Trophoblast cell (in vitro differentiated cells and primary cell): ENCODE measurements at regions not wholly inside any gene's neighbourhood (a gene's known extent, or its start where the extent isn't known, plus 50 kb on each side); places are given as distances from the start of the nearest gene placed in this dataset.

Source experiments
- DNase-seq, 2 donors: peaks; one replicate each; pipeline ENCODE4 v3.0.0-alpha.2; 2016
- H2AFZ ChIP-seq: 2 replicates; pipeline ENCODE4 v1.6.1; 2013; ENCODE audit warnings: low read length, moderate library complexity, mild to moderate bottlenecking; ENCODE audit not compliant: insufficient read depth, poor library complexity
- H2AK5ac ChIP-seq: 2 replicates; pipeline ENCODE4 v1.6.1; 2013; ENCODE audit warnings: mild to moderate bottlenecking, low read length
- H2BK120ac ChIP-seq: 2 replicates; pipeline ENCODE4 v1.6.1; 2013; ENCODE audit warnings: low read length, mild to moderate bottlenecking, moderate library complexity; ENCODE audit not compliant: insufficient read depth, poor library complexity
- H2BK12ac ChIP-seq: 2 replicates; pipeline ENCODE4 v1.6.1; 2013; ENCODE audit warnings: mild to moderate bottlenecking, low read length, moderate library complexity
- H2BK5ac ChIP-seq: 2 replicates; pipeline ENCODE4 v1.6.1; 2013; ENCODE audit warnings: low read length, low read depth, moderate library complexity, mild to moderate bottlenecking; ENCODE audit not compliant: poor library complexity
- H3K14ac ChIP-seq: 2 replicates; pipeline ENCODE4 v1.6.1; 2013; ENCODE audit warnings: mild to moderate bottlenecking, low read length
- H3K18ac ChIP-seq: 2 replicates; pipeline ENCODE4 v1.6.1; 2013; ENCODE audit warnings: mild to moderate bottlenecking, low read length
- H3K23ac ChIP-seq: 2 replicates; pipeline ENCODE4 v1.6.1; 2013; ENCODE audit warnings: low read length
- H3K27ac ChIP-seq: 2 replicates; pipeline ENCODE4 v1.5.1; 2013; ENCODE audit warnings: low read depth, mild to moderate bottlenecking, inconsistent platforms, low read length, moderate library complexity
- H3K27me3 ChIP-seq: 2 replicates; pipeline ENCODE4 v1.6.1; 2013; ENCODE audit warnings: inconsistent platforms, mild to moderate bottlenecking, low read length, moderate library complexity; ENCODE audit not compliant: insufficient read depth
- H3K36me3 ChIP-seq, 2 experiments: 1 replicate in 1 of 2; 2 replicates in 1 of 2; pipeline ENCODE4 v1.6.1; 2013; ENCODE audit warnings: low read length in 2 of 2, mild to moderate bottlenecking in 2 of 2, moderate library complexity in 1 of 2; ENCODE audit not compliant: insufficient read depth in 2 of 2, control insufficient read depth in 1 of 2
- H3K4ac ChIP-seq: 2 replicates; pipeline ENCODE4 v1.6.1; 2013; ENCODE audit warnings: low read depth, mild to moderate bottlenecking, low read length, moderate library complexity
- H3K4me1 ChIP-seq, 2 experiments: 1 replicate in 1 of 2; 2 replicates in 1 of 2; pipeline ENCODE4 v1.6.1; 2013; ENCODE audit warnings: low read length in 2 of 2, mild to moderate bottlenecking in 2 of 2, moderate library complexity in 1 of 2; ENCODE audit not compliant: insufficient read depth in 2 of 2, control insufficient read depth in 1 of 2
- H3K4me2 ChIP-seq: 2 replicates; pipeline ENCODE4 v1.6.1; 2013; ENCODE audit warnings: inconsistent platforms, mild to moderate bottlenecking, low read length, moderate library complexity
- H3K4me3 ChIP-seq: 2 replicates; pipeline ENCODE4 v1.5.1; 2013; ENCODE audit warnings: mild to moderate bottlenecking, low read depth, low read length, inconsistent platforms
- H3K79me1 ChIP-seq: one replicate; pipeline ENCODE4 v1.6.1; 2013; ENCODE audit warnings: low read length
- H3K79me2 ChIP-seq: 2 replicates; pipeline ENCODE4 v1.6.1; 2013; ENCODE audit warnings: low read length, mild to moderate bottlenecking; ENCODE audit not compliant: control insufficient read depth, insufficient read depth, poor library complexity
- H3K9ac ChIP-seq: 2 replicates; pipeline ENCODE4 v1.6.1; 2013; ENCODE audit warnings: mild to moderate bottlenecking, low read length
- H3K9me3 ChIP-seq: 2 replicates; pipeline ENCODE4 v1.6.1; 2013; ENCODE audit warnings: low read depth, mild to moderate bottlenecking, control low read depth, inconsistent platforms, low read length; ENCODE audit not compliant: insufficient read depth
- H4K12ac ChIP-seq: 2 replicates; pipeline ENCODE4 v1.6.1; 2013; ENCODE audit warnings: low read depth, mild to moderate bottlenecking, low read length, moderate library complexity
- H4K8ac ChIP-seq: 2 replicates; pipeline ENCODE4 v1.6.1; 2013; ENCODE audit warnings: low read depth, mild to moderate bottlenecking, low read length, moderate library complexity
- H4K91ac ChIP-seq: one replicate; pipeline ENCODE4 v1.6.1; 2013; ENCODE audit warnings: low read depth, mild to moderate bottlenecking, low read length, moderate library complexity
- WGBS: extraction: QIAGEN DNeasy Blood & Tissue Kit; methylation state at CpG from one replicate; pipeline ENCODE4 v1.1.7; 2013; ENCODE audit warnings: missing lambda C conversion rate; ENCODE audit not compliant: insufficient read length, insufficient coverage; ENCODE audit errors: extremely low coverage; 5-methylcytosine and 5-hydroxymethylcytosine counted together

DNA sequence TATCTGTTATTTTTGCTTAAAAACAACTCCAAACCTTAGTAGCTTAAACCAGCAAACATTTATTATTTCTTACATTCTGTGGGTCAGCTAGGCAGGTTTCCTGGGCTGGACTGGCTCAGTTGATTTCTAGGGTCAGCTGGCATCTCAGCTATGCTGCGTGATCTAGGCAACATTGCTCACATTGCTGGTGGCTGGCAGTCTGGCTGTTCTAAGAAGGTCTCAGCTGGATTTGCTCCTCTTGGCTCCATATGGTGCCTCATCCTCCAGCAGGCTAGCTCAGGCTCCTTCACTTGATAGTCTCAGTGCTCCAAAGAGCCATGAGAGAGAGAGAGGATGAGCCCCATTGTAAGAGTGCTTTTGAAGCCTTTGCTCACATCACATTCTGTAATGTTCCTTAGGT is 470.6 kb upstream of the CDH5 start:
- no peak overlapping the region for H3K23ac ChIP-seq
- H2BK12ac ChIP-seq = no peak overlapping the region
- H3K27me3 ChIP-seq = no peaks in the 10 kb centered on the region
- no peak overlapping the region for H3K4me2 ChIP-seq
- no peak overlapping the region for H3K18ac ChIP-seq
- H3K4me3 ChIP-seq = no peak overlapping the region
- H3K27ac ChIP-seq = no peak overlapping the region
- H4K91ac ChIP-seq = no peak overlapping the region
- no peak overlapping the region for H2BK120ac ChIP-seq
- no peaks in the 10 kb centered on the region for H3K4me1 ChIP-seq
- H3K9ac ChIP-seq = no peak overlapping the region
- no CpG with 5 or more reads among the region's 1 CpG for WGBS
- no peak overlapping the region for H3K4ac ChIP-seq
- no peak overlapping the region for H3K14ac ChIP-seq
- no peak for DNase-seq
- H2AFZ ChIP-seq = no peak overlapping the region
- H3K9me3 ChIP-seq = peaks cover 3% of the 10 kb centered on the region
- no peak overlapping the region for H2BK5ac ChIP-seq
- no peak overlapping the region for H4K8ac ChIP-seq
- H3K79me1 ChIP-seq = no peaks in the 10 kb centered on the region
- H2AK5ac ChIP-seq = no peak overlapping the region
- no peaks in the 10 kb centered on the region for H3K79me2 ChIP-seq
- no peaks in the 10 kb centered on the region for H3K36me3 ChIP-seq
- H4K12ac ChIP-seq = no peak overlapping the region

DNA sequence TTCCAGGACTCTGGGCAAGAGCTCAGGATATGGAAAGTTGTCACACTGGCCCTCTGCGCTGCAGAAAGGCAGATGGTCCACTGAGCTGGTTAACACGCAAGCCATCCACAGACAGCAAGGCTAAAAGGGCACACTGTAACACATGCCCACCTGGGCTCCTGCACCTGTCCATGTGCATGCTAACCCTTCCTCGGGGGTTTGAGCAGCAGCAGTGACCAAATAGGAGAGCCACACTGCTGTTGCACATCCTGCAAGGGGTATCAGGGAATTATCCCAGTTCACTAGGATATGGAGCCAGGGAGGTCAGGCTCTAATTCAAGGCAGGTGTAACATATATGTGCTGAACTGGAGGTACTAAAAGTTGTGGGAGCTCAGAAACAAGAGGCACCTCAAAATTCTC is 471.0 kb upstream of the CDH5 start:
- no peak overlapping the region for H3K4me2 ChIP-seq
- no peak overlapping the region for H4K91ac ChIP-seq
- H2AFZ ChIP-seq = no peak overlapping the region
- H2BK12ac ChIP-seq = no peak overlapping the region
- H3K14ac ChIP-seq = no peak overlapping the region
- H4K12ac ChIP-seq = no peak overlapping the region
- no peaks in the 10 kb centered on the region for H3K36me3 ChIP-seq
- H3K4me1 ChIP-seq = no peaks in the 10 kb centered on the region
- peaks cover 3% of the 10 kb centered on the region for H3K9me3 ChIP-seq
- no peak overlapping the region for H3K4me3 ChIP-seq
- H3K79me1 ChIP-seq = no peaks in the 10 kb centered on the region
- no peak overlapping the region for H3K23ac ChIP-seq
- no peaks in the 10 kb centered on the region for H3K79me2 ChIP-seq
- H4K8ac ChIP-seq = no peak overlapping the region
- no peak overlapping the region for H3K27ac ChIP-seq
- H3K18ac ChIP-seq = no peak overlapping the region
- no peak overlapping the region for H2BK120ac ChIP-seq
- H2AK5ac ChIP-seq = no peak overlapping the region
- H3K4ac ChIP-seq = no peak overlapping the region
- no CpG with 5 or more reads among the region's 3 CpGs for WGBS
- no peak for DNase-seq
- no peak overlapping the region for H3K9ac ChIP-seq
- no peak overlapping the region for H2BK5ac ChIP-seq
- H3K27me3 ChIP-seq = no peaks in the 10 kb centered on the region

DNA sequence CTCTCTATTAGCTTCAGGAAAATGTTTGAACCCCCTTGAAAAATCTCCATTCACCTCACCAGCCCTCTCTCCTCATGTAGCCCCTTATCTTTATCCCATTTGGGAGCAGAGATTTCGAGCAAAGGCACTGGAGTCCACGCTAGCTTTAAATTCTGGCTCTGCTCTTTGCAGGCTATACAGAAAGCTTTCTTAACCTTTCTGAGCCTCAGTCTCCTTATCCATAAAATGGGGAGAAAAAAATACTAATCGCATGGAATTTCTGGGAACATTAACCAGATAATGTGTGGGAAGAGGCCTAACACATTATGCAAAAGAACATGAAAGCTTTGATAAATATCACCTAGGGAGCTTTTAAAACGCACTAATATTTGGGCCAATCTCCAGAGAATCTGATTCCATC is 476.3 kb upstream of the CDH5 start:
- H3K79me2 ChIP-seq = no peaks in the 10 kb centered on the region
- H3K9me3 ChIP-seq = no peaks in the 10 kb centered on the region
- no peak overlapping the region for H4K12ac ChIP-seq
- H2AK5ac ChIP-seq = no peak overlapping the region
- H3K23ac ChIP-seq = no peak overlapping the region
- H4K91ac ChIP-seq = no peak overlapping the region
- no peak overlapping the region for H3K4ac ChIP-seq
- no peak overlapping the region for H3K4me2 ChIP-seq
- no peak overlapping the region for H3K4me3 ChIP-seq
- no peak overlapping the region for H3K9ac ChIP-seq
- H3K27ac ChIP-seq = no peak overlapping the region
- H3K14ac ChIP-seq = no peak overlapping the region
- no peaks in the 10 kb centered on the region for H3K36me3 ChIP-seq
- no peaks in the 10 kb centered on the region for H3K27me3 ChIP-seq
- H4K8ac ChIP-seq = no peak overlapping the region
- H2BK120ac ChIP-seq = no peak overlapping the region
- no peak for DNase-seq
- H2AFZ ChIP-seq = no peak overlapping the region
- no peaks in the 10 kb centered on the region for H3K4me1 ChIP-seq
- no peak overlapping the region for H2BK12ac ChIP-seq
- H3K79me1 ChIP-seq = no peaks in the 10 kb centered on the region
- no peak overlapping the region for H3K18ac ChIP-seq
- H2BK5ac ChIP-seq = no peak overlapping the region
- WGBS = no CpG with 5 or more reads among the region's 4 CpGs

DNA sequence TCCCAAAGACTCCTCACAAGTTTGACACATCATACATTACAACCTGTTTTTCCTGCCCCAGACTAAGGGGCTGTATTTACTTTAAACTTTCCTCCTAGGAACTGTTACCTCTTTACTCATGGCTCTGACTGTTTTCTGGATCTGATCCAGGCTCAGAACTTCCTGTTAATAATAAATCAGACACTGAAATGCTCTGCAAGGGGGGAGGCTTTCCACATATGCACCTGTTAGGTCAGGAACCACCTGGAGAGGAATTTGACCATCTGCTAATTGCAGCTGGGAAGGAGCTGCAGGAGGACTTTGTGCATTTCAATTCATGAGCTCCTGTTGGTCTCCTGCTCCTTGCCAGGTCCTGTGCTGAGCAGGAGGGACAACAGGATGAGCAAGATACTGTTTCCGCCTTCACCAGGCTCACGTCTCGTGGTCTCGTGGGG is 476.9 kb upstream of the CDH5 start:
- H2BK120ac ChIP-seq = no peak overlapping the region
- no peaks in the 10 kb centered on the region for H3K79me1 ChIP-seq
- no peak overlapping the region for H3K9ac ChIP-seq
- H3K9me3 ChIP-seq = no peaks in the 10 kb centered on the region
- H2BK5ac ChIP-seq = no peak overlapping the region
- H4K12ac ChIP-seq = no peak overlapping the region
- H2AK5ac ChIP-seq = no peak overlapping the region
- no peak overlapping the region for H3K27ac ChIP-seq
- DNase-seq = no peak
- no peak overlapping the region for H2AFZ ChIP-seq
- no peak overlapping the region for H4K8ac ChIP-seq
- no peaks in the 10 kb centered on the region for H3K27me3 ChIP-seq
- no peak overlapping the region for H3K14ac ChIP-seq
- no peaks in the 10 kb centered on the region for H3K4me1 ChIP-seq
- no peak overlapping the region for H3K23ac ChIP-seq
- no peaks in the 10 kb centered on the region for H3K36me3 ChIP-seq
- no CpG with 5 or more reads among the region's 4 CpGs for WGBS
- H4K91ac ChIP-seq = no peak overlapping the region
- no peak overlapping the region for H3K4ac ChIP-seq
- H2BK12ac ChIP-seq = no peak overlapping the region
- no peak overlapping the region for H3K4me2 ChIP-seq
- H3K79me2 ChIP-seq = no peaks in the 10 kb centered on the region
- H3K4me3 ChIP-seq = no peak overlapping the region
- no peak overlapping the region for H3K18ac ChIP-seq
